Upper lobe of right lung (tissue), 1 donor: ENCODE measurements at regions not wholly inside any gene's neighbourhood (a gene's known extent, or its start where the extent isn't known, plus 50 kb on each side); places are given as distances from the start of the nearest gene placed in this dataset.

Experiments
- ATAC-seq: fragments of 200-7000 bp; cut with Tn5 transposase; one replicate; pipeline ENCODE4 v1.9.1; 2020; ENCODE audit warnings: mild to moderate bottlenecking, moderate library complexity
- DNase-seq: peaks from one replicate; pipeline ENCODE4 v3.0.0-alpha.2; 2020
- H3K27ac ChIP-seq: fragments of 200-600 bp; one replicate; pipeline ENCODE4 v1.8.0; 2022
- H3K27me3 ChIP-seq: fragments of 200-600 bp; one replicate; pipeline ENCODE4 v1.8.0; 2022; ENCODE audit warnings: mild to moderate bottlenecking
- H3K36me3 ChIP-seq: fragments of 200-600 bp; one replicate; pipeline ENCODE4 v1.8.0; 2022
- H3K4me1 ChIP-seq: fragments of 200-600 bp; one replicate; pipeline ENCODE4 v1.8.0; 2022
- H3K4me3 ChIP-seq: fragments of 200-600 bp; one replicate; pipeline ENCODE4 v1.8.0; 2022; ENCODE audit warnings: mild to moderate bottlenecking
- H3K9me3 ChIP-seq: fragments of 200-600 bp; one replicate; pipeline ENCODE4 v1.8.0; 2022
- CTCF ChIP-seq: fragments of 200-600 bp; IDR thresholded peaks from one replicate; pipeline ENCODE4 v1.8.0; 2022; ENCODE audit warnings: antibody characterized with exemption
- intact Hi-C: fragments of 100-400 bp; cut with DNase I; formaldehyde crosslinking; loops from one replicate; pipeline ENCODE4 v1.11.0; 2022
- donor health status: DM: no; HTN: yes; CAD: no; lungs with severe emphysema.

GRCh38 chr6:141134723-141135122, 998.0 kb upstream of the GJE1 start:
- no peak overlapping the region for H3K27ac ChIP-seq
- ATAC-seq (no peak), DNase-seq (no peak)
- H3K36me3 ChIP-seq = no peaks in the 10 kb centered on the region
- no peaks in the 10 kb centered on the region for H3K27me3 ChIP-seq
- no peaks in the 10 kb centered on the region for H3K4me1 ChIP-seq
- TF ChIP-seq CTCF = no peak
- no peak overlapping the region for H3K4me3 ChIP-seq
- intact Hi-C loops = no loop called here
- no peaks in the 10 kb centered on the region for H3K9me3 ChIP-seq

DNA sequence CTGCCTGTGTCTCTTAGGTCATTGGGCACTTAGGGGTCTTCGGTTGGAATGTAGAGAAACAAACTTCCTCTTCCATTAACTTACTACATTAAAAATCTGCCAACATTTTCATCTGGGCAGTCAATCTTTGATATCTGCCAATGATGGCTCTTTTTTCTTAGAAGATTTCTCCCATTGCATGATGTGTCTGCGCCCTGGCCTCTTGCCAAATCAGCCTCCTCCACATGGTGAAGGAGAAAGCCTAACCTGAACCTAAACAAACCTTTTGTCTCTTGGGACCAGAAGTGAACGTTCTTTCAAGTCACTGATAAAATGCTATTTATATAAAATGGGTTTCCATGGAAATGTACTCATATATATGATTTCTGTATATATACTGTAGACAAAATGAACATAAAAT, 998.9 kb upstream of the GJE1 start:
- H3K9me3 ChIP-seq = no peaks in the 10 kb centered on the region
- DNase-seq = no peak
- H3K27ac ChIP-seq = no peak overlapping the region
- no peak overlapping the region for H3K4me3 ChIP-seq
- no peak for ATAC-seq
- H3K36me3 ChIP-seq = no peaks in the 10 kb centered on the region
- H3K27me3 ChIP-seq = no peaks in the 10 kb centered on the region
- intact Hi-C loops = no loop called here
- no peak for TF ChIP-seq CTCF
- no peaks in the 10 kb centered on the region for H3K4me1 ChIP-seq

- ATAC-seq (no peak), DNase-seq (no peak)
- H3K9me3 ChIP-seq = no peaks in the 10 kb centered on the region
- TF ChIP-seq CTCF = no peak
- no peaks in the 10 kb centered on the region for H3K4me1 ChIP-seq
- H3K4me3 ChIP-seq = no peak overlapping the region
- intact Hi-C loops = no loop called here
- H3K27ac ChIP-seq = no peak overlapping the region
- no peaks in the 10 kb centered on the region for H3K36me3 ChIP-seq
- no peaks in the 10 kb centered on the region for H3K27me3 ChIP-seq
Observed at GRCh38 chr6:141133346-141133745, 999.4 kb upstream of the GJE1 start.

- ATAC-seq = no peak
- Histone ChIP-seq H3K27me3 (no peaks in the 10 kb centered on the region), H3K27ac (no peak overlapping the region), H3K4me1 (no peaks in the 10 kb centered on the region), H3K4me3 (no peak overlapping the region), H3K36me3 (no peaks in the 10 kb centered on the region), H3K9me3 (no peaks in the 10 kb centered on the region)
- DNase-seq = no peak
- intact Hi-C loops = no loop called here
- TF ChIP-seq CTCF = no peak
Observed at GRCh38 chr6:141131616-141132015, 1001.1 kb upstream of the GJE1 start.

- intact Hi-C loops = no loop called here
- ATAC-seq = no peak
- no peak for TF ChIP-seq CTCF
- Histone ChIP-seq H3K9me3 (no peaks in the 10 kb centered on the region), H3K36me3 (no peaks in the 10 kb centered on the region), H3K4me1 (no peaks in the 10 kb centered on the region), H3K4me3 (no peak overlapping the region), H3K27ac (no peak overlapping the region), H3K27me3 (no peaks in the 10 kb centered on the region)
- DNase-seq = no peak
Observed at GRCh38 chr6:141123497-141123896, 1009.2 kb upstream of the GJE1 start.

- intact Hi-C loops = no loop called here
- DNase-seq = no peak
- H3K36me3 ChIP-seq = no peaks in the 10 kb centered on the region
- H3K27ac ChIP-seq = no peak overlapping the region
- no peaks in the 10 kb centered on the region for H3K4me1 ChIP-seq
- TF ChIP-seq CTCF = no peak
- no peaks in the 10 kb centered on the region for H3K27me3 ChIP-seq
- no peak overlapping the region for H3K4me3 ChIP-seq
- ATAC-seq = no peak
- no peaks in the 10 kb centered on the region for H3K9me3 ChIP-seq
Observed at GRCh38 chr6:141123049-141123448, 1009.7 kb upstream of the GJE1 start.
